Right ventricle myocardium inferior (tissue), 1 donor: ENCODE measurements at regions not wholly inside any gene's neighbourhood (a gene's known extent, or its start where the extent isn't known, plus 50 kb on each side); places are given as distances from the start of the nearest gene placed in this dataset.
A peak's percentile ranks its signal among the peaks of the same experiment; 100 is the strongest.

ENCODE experiments used
- ATAC-seq: fragments of 200-7000 bp; cut with Tn5 transposase; one replicate; pipeline ENCODE4 v1.9.1; 2020; ENCODE audit warnings: mild to moderate bottlenecking, moderate library complexity
- DNase-seq: peaks from one replicate; pipeline ENCODE4 v3.0.0; 2021; ENCODE audit errors: missing footprints
- intact Hi-C: fragments of 100-400 bp; cut with DNase I; formaldehyde crosslinking; loops from one replicate; pipeline ENCODE4 v1.11.0; 2022
- donor health status: DM: no; HTN: yes; CAD: no; lungs with severe emphysema.

DNA sequence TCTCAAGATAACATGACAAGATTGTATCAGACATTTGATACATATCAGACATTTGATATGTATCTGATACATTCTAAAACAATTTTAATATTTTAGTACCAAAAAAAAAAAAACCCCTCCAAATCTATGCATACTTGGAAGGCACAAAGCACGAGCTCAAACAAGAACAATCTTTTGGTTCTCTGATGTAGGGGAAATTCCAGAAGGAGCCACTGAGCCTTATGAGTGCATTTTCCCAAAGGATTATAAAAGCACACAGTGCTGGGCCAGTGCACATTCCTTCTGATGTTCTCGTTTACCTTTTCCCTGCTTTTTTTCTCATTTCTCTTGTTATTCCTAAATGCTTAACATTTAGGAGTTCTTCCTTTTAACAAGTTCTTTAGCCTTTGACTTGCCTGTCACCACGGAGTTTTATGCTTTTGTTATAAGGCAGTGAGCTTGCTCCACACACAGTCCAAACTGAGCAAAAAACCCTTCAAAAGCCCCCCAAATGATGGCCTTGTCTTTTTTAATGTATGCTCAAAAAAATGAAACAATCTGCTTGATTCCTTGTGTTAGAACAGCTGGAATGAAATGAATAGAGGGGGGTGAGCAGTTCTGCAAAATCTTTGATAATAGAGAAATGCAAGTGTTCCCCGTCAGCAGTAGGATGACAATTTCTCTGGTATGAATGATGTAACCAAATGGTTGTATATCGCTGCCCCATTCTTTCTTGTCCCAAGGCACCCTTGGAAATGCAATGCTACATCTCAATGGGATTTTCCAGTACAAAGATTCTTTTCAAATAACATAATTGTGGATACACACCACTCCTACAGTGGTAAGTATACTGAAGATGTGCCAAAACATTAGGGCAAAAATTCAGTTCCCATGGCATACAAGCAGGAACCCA is 597.2 kb upstream of the ZEB2 start:
- intact Hi-C loops = no loop called here
- ATAC-seq (no peak), DNase-seq (no peak)

DNA sequence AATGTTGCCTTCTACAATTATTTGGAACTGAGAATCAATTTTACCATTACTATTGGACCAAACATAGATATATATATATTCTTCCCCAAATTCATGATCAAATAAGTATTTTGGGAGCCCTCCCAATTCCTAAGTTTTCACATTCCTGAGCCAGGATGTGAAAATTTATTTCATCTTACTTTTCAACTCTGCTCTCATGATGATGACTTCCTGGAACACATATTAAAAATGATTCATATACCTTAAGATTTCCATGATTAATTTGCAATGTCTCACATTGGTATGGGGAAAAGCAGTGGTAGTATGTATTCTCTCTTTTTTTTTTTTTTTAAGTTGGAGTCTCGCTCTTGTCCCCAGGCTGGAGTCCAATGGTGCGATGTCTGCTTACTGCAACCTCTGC is 596.1 kb upstream of the ZEB2 start:
- DNase-seq (no peak), ATAC-seq (no peak)
- intact Hi-C loops = no loop called here

DNA sequence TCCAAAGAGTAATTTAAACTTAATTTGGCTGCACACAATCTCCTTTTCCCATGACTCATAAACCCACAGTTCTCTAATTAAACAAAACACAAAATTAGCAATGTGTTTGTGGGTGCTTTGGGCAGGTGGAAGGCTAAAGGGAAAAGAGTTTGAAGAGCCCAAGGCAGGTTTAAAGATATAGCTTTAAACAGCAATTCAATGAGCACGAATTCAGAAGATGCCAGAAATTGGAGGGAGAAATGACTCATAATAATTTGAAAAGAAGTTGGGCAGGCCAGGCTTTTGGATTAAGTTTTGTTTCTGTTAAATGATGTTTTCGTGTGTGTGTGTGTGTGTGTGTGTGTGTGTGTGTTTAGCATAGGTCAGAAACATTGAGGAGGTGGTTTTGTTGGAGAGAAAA is 594.8 kb upstream of the ZEB2 start:
- intact Hi-C loops = no loop called here
- DNase-seq (no peak), ATAC-seq (no peak)

DNA sequence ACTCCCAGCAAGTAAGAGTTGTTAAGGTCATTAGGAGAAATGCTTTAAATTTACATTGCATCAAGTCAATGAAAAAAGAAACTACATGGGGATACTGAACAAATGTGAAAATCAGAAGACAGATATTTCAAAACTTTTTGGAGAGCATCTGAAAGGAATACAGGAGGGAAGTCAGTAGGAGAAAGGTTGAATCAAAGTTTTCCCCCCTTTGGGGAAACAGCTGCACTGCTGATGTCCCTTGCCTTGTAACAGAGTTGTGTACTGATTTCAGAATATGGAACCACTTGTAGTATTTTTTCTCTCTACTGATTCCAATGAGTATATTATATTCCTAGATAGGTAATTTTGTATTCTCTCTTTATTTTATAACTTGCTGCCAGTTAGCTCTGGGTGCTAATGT is 592.5 kb upstream of the ZEB2 start:
- intact Hi-C loops = no loop called here
- DNase-seq (no peak), ATAC-seq (no peak)

DNA sequence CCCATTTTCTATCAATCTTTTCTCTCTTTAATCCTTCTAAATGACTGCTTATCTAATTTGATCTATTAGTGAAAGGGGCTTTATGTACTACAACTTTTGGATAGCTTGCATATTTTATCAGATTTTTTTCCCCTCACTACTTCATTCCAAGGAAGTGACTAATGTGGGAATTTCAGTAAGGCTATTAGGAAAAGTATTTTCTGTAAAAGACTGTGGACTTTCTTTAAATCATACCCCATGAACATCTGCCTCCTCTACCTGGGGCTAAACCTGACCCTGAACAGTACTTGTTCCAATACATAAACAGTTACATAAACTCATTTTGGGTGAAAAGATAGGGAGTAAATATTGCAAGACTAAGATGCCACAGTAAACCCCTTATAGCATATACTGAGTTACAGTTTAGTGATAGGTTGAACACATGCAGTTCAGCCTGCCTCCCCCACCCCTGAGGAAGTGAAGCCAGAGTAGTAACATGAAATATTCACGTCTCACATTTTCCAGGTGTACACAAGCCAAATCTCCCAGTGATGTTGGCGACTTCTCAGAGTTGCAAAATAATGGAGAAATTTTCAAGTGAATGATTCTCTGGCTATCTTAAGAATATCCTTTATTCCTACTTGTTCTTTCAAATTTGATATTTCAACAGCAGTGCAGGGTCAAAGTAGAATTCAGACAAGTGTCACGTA is 590.9 kb upstream of the ZEB2 start:
- ATAC-seq (no peak), DNase-seq (no peak)
- intact Hi-C loops = no loop called here

DNA sequence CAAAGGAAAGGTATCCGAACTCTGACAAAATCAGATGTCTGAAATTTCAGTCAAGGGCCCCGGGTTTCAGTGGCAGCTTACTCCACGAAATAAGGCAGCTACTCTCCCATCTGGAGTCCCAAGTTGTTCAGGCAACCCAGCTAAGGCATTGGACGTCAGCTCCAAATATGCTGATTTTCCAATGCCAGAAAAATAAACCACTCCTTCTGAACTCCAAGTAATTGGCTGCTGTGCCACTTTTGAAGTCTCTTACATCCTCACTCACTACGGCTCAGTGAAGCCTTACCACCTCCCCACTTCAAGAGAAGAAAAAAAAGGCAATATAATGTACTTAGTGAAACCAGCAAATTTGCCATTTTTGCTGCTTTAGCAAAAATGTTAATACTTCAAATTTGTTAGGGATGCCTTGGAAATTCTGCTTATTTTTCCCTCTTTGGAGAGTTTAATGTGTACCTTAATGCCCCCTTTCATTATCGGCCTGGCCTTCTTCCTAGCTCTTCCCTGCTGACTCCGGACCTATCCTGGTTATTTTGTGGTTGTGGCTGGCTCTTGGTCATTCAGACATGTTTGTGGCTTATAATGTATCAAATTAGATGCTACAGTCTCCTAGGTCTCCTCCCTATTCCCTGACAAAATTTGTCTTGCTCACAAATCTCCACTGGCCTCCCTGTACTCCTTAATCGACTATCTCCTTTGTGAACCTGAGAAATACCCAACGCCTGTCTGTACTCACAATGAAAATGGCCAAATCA is 589.2 kb upstream of the ZEB2 start:
- DNase-seq (no peak), ATAC-seq (no peak)
- intact Hi-C loops = no loop called here

DNA sequence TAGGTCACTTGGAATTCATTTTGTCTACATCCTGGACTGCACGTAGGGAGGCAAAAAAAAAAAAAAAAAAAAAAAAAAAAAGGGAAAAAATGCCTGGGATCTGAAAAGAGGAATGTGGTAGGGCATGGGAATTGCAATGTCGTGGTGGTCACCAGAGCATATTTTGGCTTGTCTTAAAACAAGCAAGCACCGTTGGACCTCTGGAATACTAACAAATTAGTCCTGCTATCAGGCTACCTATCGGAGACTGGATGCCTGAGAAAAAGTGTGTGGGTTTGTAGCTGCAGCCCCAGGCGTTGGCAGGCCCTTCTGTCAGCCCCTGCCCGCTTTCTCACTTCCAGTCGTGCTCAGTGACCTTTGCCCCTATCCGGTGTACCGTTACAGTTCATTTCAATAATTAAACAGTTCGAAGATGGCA is 588.5 kb upstream of the ZEB2 start:
- intact Hi-C loops = no loop called here
- ATAC-seq = no peak
- no peak for DNase-seq

DNA sequence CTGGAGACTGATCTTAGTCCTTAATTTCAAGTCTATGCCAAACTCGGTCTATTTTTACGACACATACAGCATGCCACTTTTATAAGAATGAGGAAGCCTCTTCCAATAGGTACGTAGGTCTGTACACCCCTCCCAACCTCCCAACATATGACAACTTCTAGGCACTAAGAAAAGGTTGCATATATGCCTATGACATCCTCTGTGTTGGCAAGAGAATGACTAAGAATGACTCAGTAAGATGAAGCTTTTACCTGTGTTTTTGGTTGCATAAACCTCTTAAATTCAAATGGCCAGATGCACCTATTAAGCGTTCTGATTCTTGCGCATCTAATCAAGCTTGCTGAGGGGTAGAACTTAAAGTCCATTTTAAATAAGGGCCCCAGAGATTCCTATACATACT is 586.4 kb upstream of the ZEB2 start:
- intact Hi-C loops = no loop called here
- DNase-seq (no peak), ATAC-seq (no peak)

DNA sequence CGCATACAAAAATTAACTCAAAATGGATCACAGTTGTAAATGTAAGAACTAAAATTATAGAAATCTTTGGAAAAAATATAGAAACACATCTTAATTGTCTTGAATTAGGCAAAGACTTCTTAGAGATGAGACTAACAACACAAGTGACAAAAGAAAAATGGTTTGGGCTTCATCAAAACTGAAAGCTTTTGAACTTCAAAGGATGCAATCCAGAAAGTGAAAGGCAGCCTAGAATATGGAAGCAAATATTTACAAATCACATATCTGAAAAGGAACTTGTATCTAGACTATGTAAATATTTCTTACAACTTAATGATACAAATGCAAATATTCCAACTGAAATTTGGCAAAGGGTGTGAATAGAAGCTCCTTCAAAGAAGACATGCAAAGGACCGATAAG is 582.8 kb upstream of the ZEB2 start:
- no peak for DNase-seq
- intact Hi-C loops = no loop called here
- no peak for ATAC-seq

DNA sequence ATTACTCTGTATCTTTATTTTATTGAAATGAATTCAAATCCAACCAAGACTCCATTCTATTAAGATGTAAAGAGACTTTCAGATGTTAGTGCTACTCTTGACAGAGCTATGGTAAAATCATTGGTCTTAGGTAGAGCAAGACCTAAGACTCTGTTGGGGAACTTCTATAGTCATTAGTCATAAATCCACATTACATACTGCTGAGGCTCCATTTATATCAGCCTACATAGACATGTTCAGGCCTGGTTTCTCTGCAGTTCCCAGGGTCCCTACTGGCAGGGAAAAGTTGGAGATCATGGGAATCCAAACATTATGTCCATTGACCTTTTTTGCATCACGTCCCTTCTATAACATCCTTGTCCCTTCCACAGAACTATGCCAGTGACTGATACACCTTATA is 580.4 kb upstream of the ZEB2 start:
- DNase-seq = no peak
- intact Hi-C loops = no loop called here
- no peak for ATAC-seq

DNA sequence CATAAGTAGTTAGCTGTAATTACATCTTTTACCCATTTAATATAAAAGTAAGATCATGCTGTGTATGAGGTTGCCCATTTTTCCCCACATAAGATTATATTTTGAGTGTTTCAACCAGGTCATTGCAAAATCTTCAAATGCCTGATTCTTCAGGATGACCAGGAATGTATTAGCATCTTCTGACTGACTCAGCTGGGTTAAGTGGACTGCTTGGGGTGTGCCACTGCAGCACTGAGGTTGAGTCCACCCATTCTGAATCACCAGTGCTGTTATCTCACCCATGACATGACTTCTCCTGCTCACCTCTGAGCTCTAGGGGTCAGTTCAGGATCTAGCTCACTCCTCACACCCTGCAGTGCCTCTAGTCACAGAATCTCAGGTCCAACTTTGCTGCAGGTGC is 576.7 kb upstream of the ZEB2 start:
- intact Hi-C loops = no loop called here
- ATAC-seq (no peak), DNase-seq (no peak)

DNA sequence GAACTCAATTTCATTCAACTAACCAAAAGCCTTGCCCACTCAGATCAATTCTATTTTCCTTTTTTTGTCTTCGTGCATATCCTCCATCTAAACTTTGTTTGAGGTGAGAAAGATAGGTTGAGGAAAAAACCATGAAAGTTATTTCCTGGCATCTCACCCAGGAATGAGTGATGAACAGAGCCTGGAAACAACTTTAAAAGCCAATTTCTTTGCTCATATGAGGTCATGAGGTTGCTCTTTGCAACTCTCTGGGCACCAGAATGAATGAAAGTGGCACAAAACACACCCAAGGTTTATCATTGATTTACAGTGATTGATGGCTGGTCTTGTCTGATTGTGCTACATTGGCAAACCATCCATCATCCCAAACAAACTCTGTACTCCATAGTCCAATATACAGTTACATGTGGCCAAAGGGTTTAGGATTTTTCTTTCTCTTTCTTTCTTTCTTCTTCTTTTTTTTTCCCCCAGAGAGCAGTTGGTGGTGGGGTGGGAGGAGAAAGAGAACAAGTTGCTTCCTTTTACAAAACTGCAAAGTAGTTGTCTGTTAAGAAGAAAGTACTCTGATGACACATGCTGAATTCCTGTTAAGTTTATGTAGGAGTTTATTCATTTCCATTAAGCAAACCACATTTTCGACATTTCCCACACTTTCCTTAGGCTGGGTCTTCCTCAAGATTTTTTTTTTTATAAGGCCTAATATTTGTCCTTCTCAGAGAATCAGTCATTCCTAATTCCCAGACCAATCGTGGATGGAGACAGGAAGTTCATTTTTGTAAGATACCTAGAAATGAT is 575.9 kb upstream of the ZEB2 start:
- intact Hi-C loops = no loop called here
- no peak for ATAC-seq
- no peak for DNase-seq

DNA sequence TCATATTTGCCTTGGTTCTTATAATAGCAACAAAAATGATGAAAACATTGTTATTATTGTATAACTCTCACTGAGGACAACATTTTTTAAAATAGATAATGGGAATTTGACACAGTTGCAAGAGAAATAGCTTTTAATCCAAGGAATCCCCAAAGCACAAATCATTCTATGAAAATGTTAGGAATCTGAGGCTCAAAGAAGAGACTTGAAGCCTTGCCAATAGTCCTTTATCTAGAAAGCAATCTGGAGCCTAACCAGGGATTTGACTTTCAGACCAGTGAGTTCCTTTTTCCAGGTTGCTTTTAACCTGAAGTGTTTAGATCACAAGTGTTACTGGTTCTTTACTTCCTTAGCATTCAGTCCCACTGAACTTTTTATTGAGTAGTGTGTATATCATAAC is 574.5 kb upstream of the ZEB2 start:
- DNase-seq (no peak), ATAC-seq (no peak)
- intact Hi-C loops = no loop called here

DNA sequence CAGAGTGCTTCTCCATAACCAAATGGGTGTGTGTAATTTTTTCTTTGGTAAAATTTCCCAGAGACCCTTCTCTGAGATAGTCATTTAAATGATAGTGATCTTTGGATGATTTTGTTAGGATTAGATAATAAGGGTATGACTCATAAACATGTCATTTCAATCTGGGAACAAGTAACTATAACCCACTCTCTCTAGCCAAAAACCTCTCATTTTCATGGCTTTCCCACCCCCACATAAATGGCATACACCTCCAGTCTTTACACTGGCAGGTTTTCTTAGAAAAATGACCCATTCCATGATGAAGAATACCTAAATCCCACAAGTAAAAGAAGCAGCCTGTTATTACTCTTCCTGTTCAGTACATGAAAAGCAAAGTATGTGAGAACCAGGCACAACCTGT is 572.0 kb upstream of the ZEB2 start:
- intact Hi-C loops = no loop called here

DNA sequence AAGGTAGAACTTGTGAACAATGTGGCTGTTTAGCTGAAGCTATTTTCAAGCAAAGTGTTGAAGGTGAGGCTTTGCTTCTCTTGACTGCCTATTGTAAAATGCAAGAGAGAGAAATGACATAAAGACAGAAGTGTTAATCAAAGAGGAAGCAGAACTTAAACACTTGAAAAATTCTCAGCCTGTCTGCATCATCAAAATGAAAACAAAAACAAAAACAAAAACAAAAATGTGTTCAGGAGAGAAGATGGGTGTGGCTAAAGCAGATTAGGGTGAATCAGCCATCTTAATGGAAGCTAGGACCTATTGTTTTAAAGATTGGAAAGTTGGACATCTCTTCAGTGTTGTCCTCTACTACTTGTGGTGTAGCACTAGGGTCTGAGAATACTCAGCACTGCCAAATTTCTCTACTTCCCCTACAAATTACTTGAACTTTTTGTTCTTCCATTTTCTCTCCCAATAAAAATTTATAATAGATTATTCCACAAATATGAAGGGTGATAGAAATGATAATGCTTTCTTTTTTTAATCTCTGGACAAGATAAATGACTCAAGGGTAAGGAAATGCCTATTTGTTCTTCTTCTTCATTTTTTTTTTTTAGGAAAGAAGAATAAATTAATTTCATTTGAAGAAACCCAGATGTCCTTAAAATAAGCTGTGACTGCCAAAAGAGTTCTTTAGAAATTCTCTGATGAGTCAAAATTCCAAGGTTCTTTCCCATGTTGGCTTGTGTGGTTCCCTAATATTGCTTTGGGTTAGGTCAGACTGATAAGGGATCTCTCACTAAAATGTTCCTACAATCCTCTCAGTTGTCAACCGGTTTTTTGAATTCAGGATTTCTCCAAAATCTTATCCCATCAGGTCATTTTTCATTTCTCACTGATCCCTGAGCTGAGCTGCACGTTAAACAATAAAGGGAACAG is 571.2 kb upstream of the ZEB2 start:
- DNase-seq (no peak), ATAC-seq (peak; percentile 88)
- intact Hi-C loops = no loop called here

More for the DNA sequence above, 572.0 kb upstream of the ZEB2 start:
- ATAC-seq (no peak), DNase-seq (no peak)

DNA sequence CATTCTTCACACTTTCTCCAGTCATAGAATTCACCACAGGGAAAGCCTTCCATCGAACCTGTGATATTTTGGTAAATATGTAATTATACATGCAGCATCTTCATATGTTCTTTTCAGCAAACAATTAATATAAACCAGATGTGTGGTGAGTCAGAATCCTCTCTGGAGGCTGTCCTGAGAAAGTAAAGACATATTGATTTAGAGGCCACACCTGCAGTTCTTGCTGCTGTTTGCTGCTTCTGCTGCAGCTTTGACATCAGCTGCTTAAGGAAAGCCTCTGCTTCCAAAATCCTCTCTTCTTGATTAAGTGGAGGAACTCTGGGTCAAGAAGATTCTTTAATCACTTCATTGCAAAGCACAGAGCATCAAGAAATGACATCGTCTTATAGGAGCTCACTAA is 568.8 kb upstream of the ZEB2 start:
- DNase-seq = no peak
- no peak for ATAC-seq
- intact Hi-C loops = no loop called here

DNA sequence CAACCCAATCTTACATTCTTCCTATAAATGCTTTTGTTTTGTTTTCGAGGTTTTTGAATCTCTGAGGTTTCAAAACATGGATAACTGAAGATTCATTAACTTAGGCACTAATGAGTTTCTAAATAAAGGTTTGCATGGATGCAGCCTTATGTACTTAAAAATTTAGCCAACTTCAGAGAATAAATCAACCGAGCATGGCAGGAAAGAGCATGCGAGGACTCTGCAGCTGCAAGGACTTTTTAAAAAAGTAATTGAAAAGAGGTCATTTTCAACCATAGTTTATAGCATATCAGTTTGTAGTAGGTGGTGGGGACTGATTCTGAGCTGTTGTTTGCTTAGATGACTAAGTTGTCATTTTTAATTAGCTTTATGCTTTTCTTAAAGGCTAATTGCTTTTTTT is 567.0 kb upstream of the ZEB2 start:
- ATAC-seq (no peak), DNase-seq (no peak)
- intact Hi-C loops = no loop called here

DNA sequence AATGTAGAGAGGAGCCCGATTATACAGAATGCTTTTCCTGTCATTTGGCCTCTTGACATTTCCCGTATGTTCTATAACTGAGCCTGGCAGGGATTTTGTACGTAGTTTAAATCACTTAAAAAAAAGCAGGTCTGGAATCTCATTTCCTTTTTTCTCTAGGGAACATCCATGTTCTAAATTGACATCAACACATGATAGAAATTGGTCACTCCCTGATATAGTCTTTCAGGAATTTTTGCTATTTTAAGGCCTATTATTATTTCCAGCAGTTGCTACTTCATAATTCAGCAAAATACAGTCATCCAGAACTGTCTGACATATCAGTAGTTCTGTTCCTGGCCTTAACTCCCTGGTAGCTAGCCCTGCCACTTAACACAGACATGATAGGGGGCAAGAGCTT is 565.7 kb upstream of the ZEB2 start:
- ATAC-seq (peak; percentile 34), DNase-seq (no peak)
- intact Hi-C loops = no loop called here
